IMR-90 (cell line): ENCODE measurements at regions not wholly inside any gene's neighbourhood (a gene's known extent, or its start where the extent isn't known, plus 50 kb on each side); places are given as distances from the start of the nearest gene placed in this dataset.

Source experiments
- ATAC-seq: fragments of 200-7000 bp; cut with Tn5 transposase; 2 replicates; pipeline ENCODE4 v1.9.1; 2020; ENCODE audit warnings: low read depth, mild to moderate bottlenecking, moderate library complexity
- BruUV-seq: library from RNA; stranded (reverse); fragments of 400-500 nt; replicated peaks from 2 replicates; lab custom pipeline; 2021; lab: Mats Ljungman, UMichigan
- CTCF ChIA-PET: fragments of 300-600 bp; formaldehyde crosslinking; extraction: SDS; loops from one replicate; lab custom pipeline; 2021; ENCODE audit warnings: antibody characterized with exemption; lab: Yijun Ruan, JAX
- POLR2A ChIA-PET: fragments of 300-600 bp; sonication (Branson Sonifier 250); formaldehyde crosslinking; loops from one replicate; lab custom pipeline; 2022; ENCODE audit warnings: antibody characterized with exemption; ENCODE audit not compliant: unreplicated experiment; lab: Charles Lee
- DNase-seq: peaks from one replicate; pipeline ENCODE4 v3.0.0; 2013
- H2AFZ ChIP-seq: replicated peaks from 2 replicates; pipeline ENCODE3; 2013; ENCODE audit warnings: low read length, mild to moderate bottlenecking; ENCODE audit not compliant: poor library complexity
- H2AK5ac ChIP-seq: 2 replicates; pipeline ENCODE4 v1.6.1; 2013; ENCODE audit warnings: low read depth, low read length, inconsistent platforms
- H2AK9ac ChIP-seq: replicated peaks from 2 replicates; pipeline ENCODE3; 2013; ENCODE audit warnings: mild to moderate bottlenecking, low read depth, low read length, moderate library complexity; ENCODE audit not compliant: poor library complexity
- H2BK120ac ChIP-seq: 2 replicates; pipeline ENCODE4 v1.6.1; 2013; ENCODE audit warnings: low read depth, low read length, inconsistent platforms
- H2BK15ac ChIP-seq: 3 replicates; pipeline ENCODE4 v1.6.1; 2013; ENCODE audit warnings: low read depth, low read length, inconsistent platforms
- H2BK20ac ChIP-seq: 2 replicates; pipeline ENCODE4 v1.6.1; 2013; ENCODE audit warnings: low read depth, mild to moderate bottlenecking, inconsistent platforms, low read length, moderate library complexity
- H2BK5ac ChIP-seq: 2 replicates; pipeline ENCODE4 v1.6.1; 2013; ENCODE audit warnings: mild to moderate bottlenecking, low read depth, low read length, inconsistent platforms; ENCODE audit not compliant: poor library complexity, severe bottlenecking
- H3K14ac ChIP-seq: replicated peaks from 2 replicates; pipeline ENCODE4 v1.6.1; 2013; ENCODE audit warnings: low read depth, low read length, inconsistent platforms
- H3K18ac ChIP-seq: 2 replicates; pipeline ENCODE4 v1.6.1; 2013; ENCODE audit warnings: low read depth, low read length, control low read depth
- H3K23ac ChIP-seq: 2 replicates; pipeline ENCODE4 v1.6.1; 2013; ENCODE audit warnings: low read depth, low read length, inconsistent platforms
- H3K27ac ChIP-seq: 2 replicates; pipeline ENCODE4 v1.5.1; 2013; ENCODE audit warnings: mild to moderate bottlenecking, control low read depth, low read length; ENCODE audit not compliant: insufficient read depth
- H3K27me3 ChIP-seq: 2 replicates; pipeline ENCODE4 v1.6.1; 2013; ENCODE audit warnings: low read length; ENCODE audit not compliant: control insufficient read depth, insufficient read depth
- H3K36me3 ChIP-seq: 2 replicates; pipeline ENCODE4 v1.6.1; 2013; ENCODE audit warnings: low read length, mixed read lengths; ENCODE audit not compliant: control insufficient read depth, insufficient read depth
- H3K4ac ChIP-seq: 2 replicates; pipeline ENCODE4 v1.6.1; 2013; ENCODE audit warnings: low read depth, low read length, inconsistent platforms
- H3K4me1 ChIP-seq: 2 replicates; pipeline ENCODE4 v1.6.1; 2013; ENCODE audit warnings: low read length, mixed read lengths; ENCODE audit not compliant: control insufficient read depth, insufficient read depth
- H3K4me2 ChIP-seq: 2 replicates; pipeline ENCODE4 v1.6.1; 2013; ENCODE audit warnings: low read depth, mild to moderate bottlenecking, control low read depth, low read length, moderate library complexity
- H3K4me3 ChIP-seq: 2 replicates; pipeline ENCODE4 v1.5.1; 2013; ENCODE audit warnings: low read depth, mild to moderate bottlenecking, control low read depth, low read length, moderate library complexity; ENCODE audit not compliant: insufficient read depth
- H3K56ac ChIP-seq: 2 replicates; pipeline ENCODE4 v1.6.1; 2013; ENCODE audit warnings: low read length, inconsistent platforms; ENCODE audit not compliant: insufficient read depth; ENCODE audit errors: extremely low read depth
- H3K79me1 ChIP-seq, 2 experiments: 2 replicates each; pipeline ENCODE4 v1.6.1; 2013; ENCODE audit warnings: low read length in 2 of 2, inconsistent platforms in 1 of 2, low read depth in 1 of 2
- H3K9ac ChIP-seq: 2 replicates; pipeline ENCODE4 v1.6.1; 2013; ENCODE audit warnings: low read depth, low read length, control low read depth
- H3K9me1 ChIP-seq: 2 replicates; pipeline ENCODE4 v1.6.1; 2013; ENCODE audit warnings: low read length, inconsistent platforms; ENCODE audit not compliant: insufficient read depth
- H3K9me3 ChIP-seq: 2 replicates; pipeline ENCODE4 v1.6.1; 2013; ENCODE audit warnings: low read length; ENCODE audit not compliant: control insufficient read depth, insufficient read depth
- H4K20me1 ChIP-seq: 2 replicates; pipeline ENCODE4 v1.6.1; 2013; ENCODE audit warnings: low read length, inconsistent platforms; ENCODE audit not compliant: insufficient read depth
- H4K5ac ChIP-seq: 2 replicates; pipeline ENCODE4 v1.6.1; 2013; ENCODE audit warnings: mild to moderate bottlenecking, low read depth, low read length, control low read depth
- H4K8ac ChIP-seq, 2 experiments: 2 replicates each; pipeline ENCODE4 v1.6.1; 2013; ENCODE audit warnings: low read depth in 2 of 2, low read length in 2 of 2, control low read depth in 1 of 2, inconsistent platforms in 1 of 2
- H4K91ac ChIP-seq: 2 replicates; pipeline ENCODE4 v1.6.1; 2013; ENCODE audit warnings: low read depth, low read length, inconsistent platforms; ENCODE audit not compliant: insufficient read depth
- BHLHE40 ChIP-seq: fragments of 150-350 bp; IDR thresholded peaks from 2 replicates; pipeline ENCODE4 v1.6.1; 2016; ENCODE audit warnings: mild to moderate bottlenecking, low read depth, low read length
- CEBPB ChIP-seq: IDR thresholded peaks from 2 replicates; pipeline ENCODE4 v1.6.1; 2012; ENCODE audit warnings: low read depth, low read length, improper control_type of control experiment
- CTCF ChIP-seq: conservative IDR thresholded peaks from 2 replicates; pipeline ENCODE4 v1.5.1; 2012; ENCODE audit warnings: mild to moderate bottlenecking, low read depth, low read length, improper control_type of control experiment
- FOS ChIP-seq: fragments of 150-350 bp; IDR thresholded peaks from 2 replicates; pipeline ENCODE4 v1.6.1; 2016; ENCODE audit warnings: low read depth, low read length
- MAZ ChIP-seq: IDR thresholded peaks from 2 replicates; pipeline ENCODE4 v1.6.1; 2012; ENCODE audit warnings: low read depth, mild to moderate bottlenecking, low read length, improper control_type of control experiment, moderate library complexity, borderline replicate concordance
- MXI1 ChIP-seq: IDR thresholded peaks from 2 replicates; pipeline ENCODE4 v1.6.1; 2012; ENCODE audit warnings: low read depth, mild to moderate bottlenecking, low read length, moderate library complexity, borderline replicate concordance
- NFE2L2 ChIP-seq: fragments of 150-350 bp; IDR thresholded peaks from 2 replicates; pipeline ENCODE4 v1.6.1; 2016; ENCODE audit warnings: low read depth, mild to moderate bottlenecking, low read length
- POLR2A ChIP-seq: IDR thresholded peaks from 2 replicates; pipeline ENCODE4 v1.6.1; 2012; ENCODE audit warnings: mild to moderate bottlenecking, low read depth, low read length
- RAD21 ChIP-seq: IDR thresholded peaks from 2 replicates; pipeline ENCODE4 v1.6.1; 2012; ENCODE audit warnings: low read length, improper control_type of control experiment
- RFX5 ChIP-seq: IDR thresholded peaks from 2 replicates; pipeline ENCODE4 v1.8.0; 2012; ENCODE audit warnings: low read depth, mild to moderate bottlenecking, low read length, moderate library complexity
- SMC3 ChIP-seq: fragments of 150-350 bp; IDR thresholded peaks from 2 replicates; pipeline ENCODE4 v1.6.1; 2016; ENCODE audit warnings: low read depth, mild to moderate bottlenecking, antibody characterized with exemption, low read length, moderate library complexity
- WGBS, 2 experiments: methylation state at CpG; one replicate each; pipeline versions ENCODE4 v1.1.5 to v1.1.7; 2013; ENCODE audit warnings: missing lambda C conversion rate in 2 of 2; ENCODE audit not compliant: insufficient read length in 1 of 2; ENCODE audit errors: extremely low coverage in 2 of 2; 5-methylcytosine and 5-hydroxymethylcytosine counted together
- dilution Hi-C: fragments of 300-500 bp; cut with HindIII; formaldehyde crosslinking; loops from one replicate; pipeline ENCODE4 v1.14.3; 2018; ENCODE audit warnings: low sequenced_read_pairs; ENCODE audit not compliant: unreplicated experiment
- in situ Hi-C: fragments of 300-500 bp; cut with MboI; formaldehyde crosslinking; loops from 3 replicates; pipeline ENCODE4 v1.14.3; 2019; ENCODE audit warnings: low sequenced_read_pairs, inconsistent platforms, mixed read lengths
- intact Hi-C: fragments of 100-400 bp; cut with micrococcal nuclease; formaldehyde crosslinking; loops from 2 replicates; pipeline ENCODE4 v1.10.0; 2022

GRCh38 chr12:107288414-107289127 lies 195.2 kb upstream of the CRY1 start:
- H3K27me3 ChIP-seq: peaks cover 5% of the 10 kb centered on the region; the same call in 1 of the 2 replicates
- no peak overlapping the region for H3K14ac ChIP-seq
- no peaks in the 10 kb centered on the region for H3K79me1 ChIP-seq
- 38% methylated on average over 2 of the region's 15 CpGs; no CpG with 5 or more reads in 1 of the 2 experiments for WGBS, 2 experiments
- H2BK120ac ChIP-seq: no peak overlapping the region
- no peak overlapping the region for H2AK5ac ChIP-seq
- intact Hi-C loops (no loop called here), in situ Hi-C loops (no loop called here), dilution Hi-C loops (no loop called here)
- peaks cover 2% of the 10 kb centered on the region; the same call in 1 of the 2 replicates for H3K4me1 ChIP-seq
- DNase-seq (no peak), ATAC-seq (no peak)
- no peaks in the 10 kb centered on the region for H4K20me1 ChIP-seq
- no peak overlapping the region for H2BK20ac ChIP-seq
- no peak overlapping the region for H3K27ac ChIP-seq
- H3K9ac ChIP-seq: no peak overlapping the region
- no peak overlapping the region for H3K56ac ChIP-seq
- H3K36me3 ChIP-seq: no peaks in the 10 kb centered on the region
- ChIA-PET CTCF (no interaction called here), POLR2A (no interaction called here)
- H2AK9ac ChIP-seq: no peak overlapping the region
- H3K4me2 ChIP-seq: no peak overlapping the region
- no peaks in the 10 kb centered on the region for H3K9me3 ChIP-seq
- no peak overlapping the region for H3K18ac ChIP-seq
- no peak overlapping the region for H2BK5ac ChIP-seq
- no peak overlapping the region for H3K4ac ChIP-seq
- H3K9me1 ChIP-seq: no peaks in the 10 kb centered on the region
- no peak overlapping the region for H4K91ac ChIP-seq
- H2AFZ ChIP-seq: no peak overlapping the region
- no peak overlapping the region for H3K23ac ChIP-seq
- H2BK15ac ChIP-seq: no peak overlapping the region
- no peak overlapping the region for H3K4me3 ChIP-seq
- H4K5ac ChIP-seq: no peak overlapping the region
- no peak overlapping the region for H4K8ac ChIP-seq
- BruUV-seq: no TSS peak
- TF ChIP-seq MAZ (no peak), CTCF (no peak), SMC3 (no peak), CEBPB (no peak), POLR2A (no peak), FOS (no peak), BHLHE40 (no peak), RFX5 (no peak), MXI1 (no peak), NFE2L2 (no peak), RAD21 (no peak)
